ENCODE measurements at regions not wholly inside any gene's neighbourhood (a gene's known extent, or its start where the extent isn't known, plus 50 kb on each side); places are given as distances from the start of the nearest gene placed in this dataset.

- no peak overlapping the region for H3K4me3 ChIP-seq (ENCODE audit: control insufficient read depth, low read depth, low read length)
- DNase-seq (ENCODE audit: low read depth): no peak
- TF ChIP-seq, protein P1, sequence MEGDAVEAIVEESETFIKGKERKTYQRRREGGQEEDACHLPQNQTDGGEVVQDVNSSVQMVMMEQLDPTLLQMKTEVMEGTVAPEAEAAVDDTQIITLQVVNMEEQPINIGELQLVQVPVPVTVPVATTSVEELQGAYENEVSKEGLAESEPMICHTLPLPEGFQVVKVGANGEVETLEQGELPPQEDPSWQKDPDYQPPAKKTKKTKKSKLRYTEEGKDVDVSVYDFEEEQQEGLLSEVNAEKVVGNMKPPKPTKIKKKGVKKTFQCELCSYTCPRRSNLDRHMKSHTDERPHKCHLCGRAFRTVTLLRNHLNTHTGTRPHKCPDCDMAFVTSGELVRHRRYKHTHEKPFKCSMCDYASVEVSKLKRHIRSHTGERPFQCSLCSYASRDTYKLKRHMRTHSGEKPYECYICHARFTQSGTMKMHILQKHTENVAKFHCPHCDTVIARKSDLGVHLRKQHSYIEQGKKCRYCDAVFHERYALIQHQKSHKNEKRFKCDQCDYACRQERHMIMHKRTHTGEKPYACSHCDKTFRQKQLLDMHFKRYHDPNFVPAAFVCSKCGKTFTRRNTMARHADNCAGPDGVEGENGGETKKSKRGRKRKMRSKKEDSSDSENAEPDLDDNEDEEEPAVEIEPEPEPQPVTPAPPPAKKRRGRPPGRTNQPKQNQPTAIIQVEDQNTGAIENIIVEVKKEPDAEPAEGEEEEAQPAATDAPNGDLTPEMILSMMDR (IDR thresholded peaks at IDR 0.05; ENCODE audit: control insufficient read depth, insufficient read depth, low read depth, low read length, missing control alignments): no peak
These were observed 631.2 kb upstream of the MAN1A1 start for GRCh38 chr6:119980802-119981201.

DNA sequence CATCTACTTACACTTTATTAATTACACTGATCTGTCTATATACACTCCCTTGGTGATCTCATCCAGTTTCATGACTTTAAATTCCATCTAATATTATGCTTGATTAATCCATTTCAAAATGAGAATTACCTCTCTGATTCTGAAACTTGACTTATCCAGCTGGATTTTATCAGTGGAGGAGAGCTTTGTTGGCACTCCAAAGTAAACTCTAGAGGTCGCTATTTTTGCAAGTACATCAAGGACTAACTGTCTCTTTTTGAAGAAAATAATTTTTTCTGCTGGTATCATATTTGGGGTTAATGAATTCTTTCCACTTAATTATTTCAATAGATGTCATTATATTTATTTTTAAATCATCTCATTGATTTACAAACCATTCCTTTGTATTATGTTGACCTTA is 630.3 kb upstream of the MAN1A1 start:
- TF ChIP-seq, protein P1 (IDR thresholded peaks at IDR 0.05; ENCODE audit: control insufficient read depth, insufficient read depth, low read depth, low read length, missing control alignments): peak; percentile 36
- no peak overlapping the region for H3K4me3 ChIP-seq (ENCODE audit: control insufficient read depth, low read depth, low read length)
- no peak for DNase-seq (ENCODE audit: low read depth)

- no peak for DNase-seq (ENCODE audit: low read depth)
- TF ChIP-seq, protein P1 (IDR thresholded peaks at IDR 0.05; ENCODE audit: control insufficient read depth, insufficient read depth, low read depth, low read length, missing control alignments): peak; percentile 72
- H3K4me3 ChIP-seq (ENCODE audit: control insufficient read depth, low read depth, low read length): no peak overlapping the region
These were observed 628.8 kb upstream of the MAN1A1 start for GRCh38 chr6:119978274-119978889.

DNA sequence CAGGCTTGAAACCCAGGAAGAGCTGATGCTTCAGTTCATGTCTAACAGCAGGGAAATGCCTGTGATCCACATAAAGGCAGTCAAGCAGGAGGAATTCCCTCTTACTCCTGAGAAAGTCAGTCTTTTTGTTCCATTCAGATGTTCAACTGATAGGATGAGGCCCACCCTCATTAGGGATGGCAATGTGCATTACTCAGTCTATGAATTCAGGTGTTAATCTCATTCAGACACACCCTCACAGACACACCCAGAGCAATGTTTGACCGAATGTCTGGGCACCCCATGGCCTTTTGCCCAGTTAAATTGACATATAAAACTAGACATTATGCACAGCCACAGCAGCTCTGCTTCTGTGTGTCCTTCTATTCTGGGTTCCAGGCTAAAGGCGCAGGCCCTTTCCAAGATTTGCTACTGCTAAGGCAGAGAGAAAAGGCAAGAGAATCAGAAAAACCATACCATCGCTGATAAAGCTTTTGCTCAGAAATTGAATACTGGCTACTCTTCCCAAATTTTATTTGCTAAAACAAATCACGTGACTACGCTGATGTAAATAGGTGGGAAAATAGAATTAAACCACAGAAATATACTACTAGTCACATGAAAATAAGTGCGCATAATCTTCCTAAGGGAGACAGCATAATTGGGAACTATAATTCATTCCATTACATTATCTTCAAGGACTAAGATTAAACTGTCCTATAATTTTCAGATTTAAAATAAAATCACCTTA is 625.0 kb upstream of the MAN1A1 start:
- H3K4me3 ChIP-seq (ENCODE audit: control insufficient read depth, low read depth, low read length): no peak overlapping the region
- no peak for DNase-seq (ENCODE audit: low read depth)
- TF ChIP-seq, protein P1 (IDR thresholded peaks at IDR 0.05; ENCODE audit: control insufficient read depth, insufficient read depth, low read depth, low read length, missing control alignments): no peak

GRCh38 chr6:119966484-119966883 is 616.9 kb upstream of the MAN1A1 start:
- DNase-seq (ENCODE audit: low read depth): no peak
- TF ChIP-seq, protein P1 (IDR thresholded peaks at IDR 0.05; ENCODE audit: control insufficient read depth, insufficient read depth, low read depth, low read length, missing control alignments): no peak
- no peak overlapping the region for H3K4me3 ChIP-seq (ENCODE audit: control insufficient read depth, low read depth, low read length)

DNA sequence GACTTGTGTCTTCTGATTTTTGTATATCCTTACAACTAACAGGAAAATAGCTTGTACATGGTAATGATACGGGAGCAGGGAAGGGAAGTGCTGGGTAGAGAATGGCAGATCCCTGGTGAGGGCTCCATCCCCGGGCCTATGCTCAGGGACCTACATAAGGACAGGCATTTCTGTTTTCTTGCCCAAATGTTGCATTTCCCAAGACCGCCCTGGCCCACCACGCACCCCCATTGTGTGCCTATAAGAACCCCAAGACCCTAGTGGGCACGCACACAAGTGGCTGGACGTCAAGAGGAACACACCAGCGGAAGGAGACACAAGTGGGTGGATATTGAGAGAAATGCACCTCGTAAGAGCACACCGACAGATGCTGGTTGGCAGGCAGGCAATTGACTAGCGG is 616.3 kb upstream of the MAN1A1 start:
- no peak for DNase-seq (ENCODE audit: low read depth)
- TF ChIP-seq, protein P1 (IDR thresholded peaks at IDR 0.05; ENCODE audit: control insufficient read depth, insufficient read depth, low read depth, low read length, missing control alignments): no peak
- H3K4me3 ChIP-seq (ENCODE audit: control insufficient read depth, low read depth, low read length): no peak overlapping the region
